H1 (cell line): ENCODE measurements at regions not wholly inside any gene's neighbourhood (a gene's known extent, or its start where the extent isn't known, plus 50 kb on each side); places are given as distances from the start of the nearest gene placed in this dataset.

Source experiments
- BCL11A ChIP-seq, 2 experiments: IDR thresholded peaks; one replicate each; pipeline ENCODE4 v1.6.1; 2011; ENCODE audit warnings: low read depth in 2 of 2, low read length in 2 of 2, mild to moderate bottlenecking in 2 of 2
- CBX5 ChIP-seq: fragments of 300-800, 300-1000 bp; sonication (generic); IDR thresholded peaks from 2 replicates; pipeline ENCODE4 v1.7.1; 2016; ENCODE audit warnings: antibody characterized with exemption, low read length, low read depth
- CTBP2 ChIP-seq: IDR thresholded peaks from 2 replicates; pipeline ENCODE4 v1.7.0; 2011; ENCODE audit warnings: borderline replicate concordance, mild to moderate bottlenecking, moderate library complexity, mixed read lengths, low read length; ENCODE audit not compliant: insufficient read depth, insufficient read length
- HDAC6 ChIP-seq: IDR thresholded peaks from one replicate; pipeline ENCODE4 v1.7.1; 2012; ENCODE audit warnings: low read depth, mild to moderate bottlenecking, inconsistent platforms, low read length, moderate library complexity
- KDM4A ChIP-seq: IDR thresholded peaks from one replicate; pipeline ENCODE4 v1.7.1; 2012; ENCODE audit warnings: low read depth, mild to moderate bottlenecking, moderate library complexity, low read length, inconsistent platforms; ENCODE audit not compliant: severe bottlenecking
- MAFK ChIP-seq: IDR thresholded peaks from 2 replicates; pipeline ENCODE4 v1.6.1; 2012; ENCODE audit warnings: low read depth, mild to moderate bottlenecking, improper control_type of control experiment, low read length
- NANOG ChIP-seq: IDR thresholded peaks from 2 replicates; pipeline ENCODE4 v1.6.1; 2011; ENCODE audit warnings: low read length, low read depth, mild to moderate bottlenecking, inconsistent platforms; ENCODE audit not compliant: insufficient read depth, poor library complexity, severe bottlenecking
- NRF1 ChIP-seq: IDR thresholded peaks from 2 replicates; pipeline ENCODE4 v1.6.1; 2011; ENCODE audit warnings: mild to moderate bottlenecking, low read depth, low read length, improper control_type of control experiment
- POLR2A ChIP-seq, 2 experiments: IDR thresholded peaks; 1 replicate in 1 of 2; 2 replicates in 1 of 2; pipeline ENCODE4 v1.6.1; 2011; ENCODE audit warnings: low read depth in 2 of 2, low read length in 2 of 2, mild to moderate bottlenecking in 2 of 2; ENCODE audit errors: control extremely low read depth in 1 of 2
- POLR2AphosphoS5 ChIP-seq: IDR thresholded peaks from 2 replicates; pipeline ENCODE4 v1.6.1; 2011; ENCODE audit warnings: low read depth, low read length
- POU5F1 ChIP-seq: IDR thresholded peaks from 2 replicates; pipeline ENCODE4 v1.6.1; 2011; ENCODE audit warnings: low read depth, mild to moderate bottlenecking, low read length, moderate library complexity
- RNF2 ChIP-seq: fragments of 200-900, 300-1000 bp; sonication (generic); IDR thresholded peaks from 2 replicates; pipeline ENCODE4 v1.7.1; 2016; ENCODE audit warnings: borderline replicate concordance, low read depth, mild to moderate bottlenecking, antibody characterized with exemption, low read length; ENCODE audit not compliant: poor library complexity, severe bottlenecking; ENCODE audit errors: missing control alignments
- RXRA ChIP-seq: IDR thresholded peaks from 2 replicates; pipeline ENCODE4 v1.6.1; 2011; ENCODE audit warnings: low read depth, mild to moderate bottlenecking, low read length, moderate library complexity; ENCODE audit not compliant: insufficient read depth
- SIRT6 ChIP-seq: IDR thresholded peaks from one replicate; pipeline ENCODE4 v1.7.1; 2012; ENCODE audit warnings: low read length, inconsistent platforms
- SIX5 ChIP-seq: IDR thresholded peaks from 2 replicates; pipeline ENCODE4 v1.6.1; 2011; ENCODE audit warnings: mild to moderate bottlenecking, low read depth, low read length
- SP2 ChIP-seq: IDR thresholded peaks from 2 replicates; pipeline ENCODE4 v1.6.1; 2012; ENCODE audit warnings: mild to moderate bottlenecking, low read length, inconsistent platforms
- TAF7 ChIP-seq: optimal IDR thresholded peaks from 2 replicates; pipeline ENCODE3; 2011; ENCODE audit warnings: low read depth, mild to moderate bottlenecking, inconsistent platforms, low read length, moderate library complexity, borderline replicate concordance
- ZNF274 ChIP-seq: IDR thresholded peaks from 2 replicates; pipeline ENCODE4 v1.7.0; 2012; ENCODE audit warnings: low read length, borderline replicate concordance; ENCODE audit errors: extremely low read depth

GRCh38 chr14:71286126-71286525 lies 378.9 kb downstream of the PCNX1 start (continued):
- TF ChIP-seq BCL11A (IDR thresholded peaks at IDR 0.05; ENCODE audit: low read depth in 2 of 2, low read length in 2 of 2) (no peak), RXRA (no peak), ZNF274 (no peak), NRF1 (no peak), POLR2A (IDR thresholded peaks at IDR 0.05; ENCODE audit: control extremely low read depth in 1 of 2, low read depth in 2 of 2, low read length in 2 of 2) (no peak), POU5F1 (no peak), KDM4A (no peak), RNF2 (no peak), HDAC6 (no peak), SIRT6 (no peak), NANOG (no peak), CBX5 (no peak), MAFK (no peak), TAF7 (no peak), SIX5 (no peak), CTBP2 (no peak), POLR2AphosphoS5 (no peak), SP2 (no peak)
- TF ChIP-seq, all 59 proteins: peak for 0
